GM19324 (cell line): ENCODE measurements at regions not wholly inside any gene's neighbourhood (a gene's known extent, or its start where the extent isn't known, plus 50 kb on each side); places are given as distances from the start of the nearest gene placed in this dataset.
A peak's percentile ranks its signal among the peaks of the same experiment; 100 is the strongest.

Experiments used
- ATAC-seq: cut with Tn5 transposase; IDR thresholded peaks from one replicate; pipeline ENCODE4 v1.9.1; 2021; ENCODE audit warnings: mild to moderate bottlenecking, moderate library complexity; ENCODE audit not compliant: unreplicated experiment, low FRiP score

GRCh38 chr9:84393266-84393950, 52.9 kb upstream of the SLC28A3 start:
- no peak for ATAC-seq

GRCh38 chr9:84394036-84394435, 53.5 kb upstream of the SLC28A3 start:
- no peak for ATAC-seq

GRCh38 chr9:84397151-84397728, 56.7 kb upstream of the SLC28A3 start:
- ATAC-seq = peak; percentile 68

GRCh38 chr9:84397822-84398221, 57.3 kb upstream of the SLC28A3 start:
- no peak for ATAC-seq

GRCh38 chr9:84402517-84402916, 62.0 kb upstream of the SLC28A3 start:
- no peak for ATAC-seq

GRCh38 chr9:84403288-84403687, 62.7 kb upstream of the SLC28A3 start:
- ATAC-seq = no peak

GRCh38 chr9:84404095-84404686, 63.6 kb upstream of the SLC28A3 start:
- no peak for ATAC-seq

- no peak for ATAC-seq
These were observed 65.1 kb upstream of the SLC28A3 start for GRCh38 chr9:84405667-84406066.

- no peak for ATAC-seq
These were observed 67.9 kb upstream of the SLC28A3 start for GRCh38 chr9:84408416-84408815.

- ATAC-seq = no peak
These were observed 71.2 kb upstream of the SLC28A3 start for GRCh38 chr9:84411683-84412267.

- ATAC-seq = no peak
These were observed 72.1 kb upstream of the SLC28A3 start for GRCh38 chr9:84412654-84413053.

GRCh38 chr9:84413301-84413700, 72.7 kb upstream of the SLC28A3 start:
- no peak for ATAC-seq

GRCh38 chr9:84419031-84419602, 78.6 kb upstream of the SLC28A3 start:
- ATAC-seq = no peak

GRCh38 chr9:84424931-84425330, 84.4 kb upstream of the SLC28A3 start:
- ATAC-seq = no peak

GRCh38 chr9:84432746-84433145, 92.2 kb upstream of the SLC28A3 start:
- ATAC-seq = no peak

GRCh38 chr9:84435902-84436301, 95.3 kb upstream of the SLC28A3 start:
- ATAC-seq = no peak

- ATAC-seq = no peak
These were observed 96.0 kb upstream of the SLC28A3 start for GRCh38 chr9:84436386-84437109.

GRCh38 chr9:84438391-84438790, 97.8 kb upstream of the SLC28A3 start:
- ATAC-seq = no peak

- no peak for ATAC-seq
These were observed 98.7 kb upstream of the SLC28A3 start for GRCh38 chr9:84439250-84439649.

- ATAC-seq = no peak
These were observed 102.2 kb upstream of the SLC28A3 start for GRCh38 chr9:84442712-84443111.

- no peak for ATAC-seq
These were observed 105.2 kb upstream of the SLC28A3 start for GRCh38 chr9:84445737-84446136.
